ENCODE measurements at regions not wholly inside any gene's neighbourhood (a gene's known extent, or its start where the extent isn't known, plus 50 kb on each side); places are given as distances from the start of the nearest gene placed in this dataset.

DNA sequence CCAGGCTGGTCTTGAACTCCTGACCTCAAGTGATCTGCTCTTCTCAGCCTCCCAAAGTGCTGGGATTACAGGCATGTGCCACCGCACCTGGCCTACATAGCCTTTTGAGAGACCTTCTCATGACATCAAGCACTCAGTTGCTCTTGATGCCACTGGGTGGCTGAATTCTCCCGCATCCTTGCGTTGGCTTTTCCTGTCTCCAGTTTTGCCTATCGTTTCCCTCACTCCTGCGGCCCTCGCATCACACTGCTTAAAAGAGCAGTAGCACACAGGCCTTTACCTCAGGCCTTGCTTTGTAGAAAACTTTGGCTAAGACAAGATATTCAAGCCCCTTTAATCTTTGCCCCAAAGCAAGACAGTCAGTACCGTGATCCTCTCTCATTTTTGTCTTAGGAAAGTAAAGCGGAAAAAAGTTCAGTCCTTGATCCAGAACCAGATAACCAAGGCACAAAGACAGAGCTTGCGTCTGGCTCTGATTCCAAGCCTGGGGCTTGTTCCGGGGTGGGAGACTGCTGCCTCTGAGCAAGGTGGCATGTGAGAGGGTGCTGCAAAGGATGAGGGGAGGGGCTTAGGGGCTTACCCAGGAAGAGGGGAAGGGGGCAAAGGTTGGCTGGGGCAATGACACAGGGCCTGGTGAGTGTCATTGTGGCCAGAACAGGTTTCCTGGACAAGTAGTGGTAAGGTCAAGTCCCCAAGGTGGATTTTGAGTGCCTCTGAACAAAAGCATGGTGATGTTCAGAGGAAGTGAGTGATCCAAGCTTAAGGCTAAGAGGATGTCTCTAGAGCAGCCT, 175.0 kb upstream of the TLE3 start:
- DNase-seq, result no peak

DNA sequence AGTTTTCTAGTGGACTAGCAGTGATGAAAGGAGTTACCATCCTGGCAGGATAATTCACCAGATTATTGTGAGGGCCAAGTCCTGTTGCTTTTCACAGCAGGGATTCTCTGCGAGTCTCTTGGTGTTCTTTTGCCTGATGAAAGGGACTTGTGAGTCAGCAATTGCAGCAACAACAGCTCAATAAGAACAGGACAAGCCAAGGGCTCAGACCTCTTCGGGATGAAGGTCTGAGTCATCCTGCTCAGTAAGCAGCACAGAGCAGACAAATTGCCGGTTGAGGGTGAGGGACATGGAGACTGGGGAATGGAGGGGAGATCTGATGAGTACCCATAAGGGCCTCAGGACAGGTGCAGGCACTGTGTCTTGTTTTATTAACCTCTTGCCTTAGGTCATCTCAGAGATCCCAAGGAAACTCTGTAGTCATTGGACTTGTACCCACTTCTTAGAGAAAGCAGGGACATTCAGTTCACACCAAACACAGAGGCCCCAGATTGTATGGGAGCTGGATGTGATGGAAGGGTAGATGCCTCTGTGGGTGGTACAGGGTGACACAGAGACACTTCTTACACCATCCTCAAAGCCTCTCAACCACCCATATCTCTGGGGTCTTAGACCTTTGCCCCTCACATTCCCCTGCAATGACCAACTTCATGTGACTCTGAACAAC, 173.8 kb upstream of the TLE3 start:
- DNase-seq, result no peak

DNA sequence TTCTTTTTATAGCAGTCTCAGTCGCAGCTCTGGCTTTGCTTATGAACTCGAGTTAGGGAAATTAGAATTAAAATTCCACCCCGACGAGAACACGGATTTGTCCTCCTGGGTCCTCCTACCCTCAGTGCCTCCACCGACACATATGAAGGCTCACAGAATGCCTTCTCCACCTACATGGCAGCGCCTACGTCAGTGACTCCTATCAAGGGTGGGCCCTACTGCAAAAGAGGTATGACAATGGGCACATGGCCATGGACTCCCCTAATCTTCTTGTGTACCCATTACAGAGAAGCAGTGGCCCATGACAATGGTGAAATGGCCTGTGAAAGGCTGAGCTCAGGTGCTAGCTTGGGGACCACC, 173.0 kb upstream of the TLE3 start:
- no peak for DNase-seq

DNA sequence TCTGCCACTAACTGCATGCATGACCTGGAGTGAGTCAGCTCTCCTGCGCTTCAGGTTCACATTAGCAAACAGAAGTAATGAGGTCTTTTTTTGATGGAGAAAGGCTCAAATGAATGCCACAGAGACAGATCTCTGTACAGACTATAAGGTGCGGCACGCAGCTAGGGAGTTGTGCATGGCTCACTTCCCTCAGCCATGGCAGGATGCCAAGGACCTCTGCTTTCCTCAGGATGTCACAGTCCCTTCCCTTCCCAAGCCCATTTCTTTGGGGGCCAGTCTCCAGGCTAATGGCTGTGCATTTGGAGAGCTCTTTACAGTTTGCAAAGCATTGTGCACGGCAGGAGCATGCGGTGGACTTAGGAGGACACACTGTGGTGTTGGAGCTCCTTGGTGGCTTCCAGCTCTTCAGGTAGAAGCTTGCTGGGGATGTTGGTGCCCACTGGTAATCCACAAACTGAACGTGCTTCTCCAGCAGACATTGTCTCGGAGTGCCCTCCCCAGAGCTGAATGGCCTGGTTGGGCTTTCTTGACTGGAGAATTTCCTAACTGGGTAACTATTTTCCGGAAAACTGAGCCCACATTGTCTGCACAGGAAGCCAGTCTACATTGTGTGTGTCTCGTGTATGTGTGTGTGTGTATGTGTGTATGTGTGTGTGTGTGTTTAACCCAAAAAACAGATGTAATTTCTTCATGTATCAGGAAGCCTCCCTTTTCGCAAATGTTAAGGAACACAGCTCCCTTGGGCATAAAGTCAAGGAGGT, 172.5 kb upstream of the TLE3 start:
- DNase-seq, result no peak

DNA sequence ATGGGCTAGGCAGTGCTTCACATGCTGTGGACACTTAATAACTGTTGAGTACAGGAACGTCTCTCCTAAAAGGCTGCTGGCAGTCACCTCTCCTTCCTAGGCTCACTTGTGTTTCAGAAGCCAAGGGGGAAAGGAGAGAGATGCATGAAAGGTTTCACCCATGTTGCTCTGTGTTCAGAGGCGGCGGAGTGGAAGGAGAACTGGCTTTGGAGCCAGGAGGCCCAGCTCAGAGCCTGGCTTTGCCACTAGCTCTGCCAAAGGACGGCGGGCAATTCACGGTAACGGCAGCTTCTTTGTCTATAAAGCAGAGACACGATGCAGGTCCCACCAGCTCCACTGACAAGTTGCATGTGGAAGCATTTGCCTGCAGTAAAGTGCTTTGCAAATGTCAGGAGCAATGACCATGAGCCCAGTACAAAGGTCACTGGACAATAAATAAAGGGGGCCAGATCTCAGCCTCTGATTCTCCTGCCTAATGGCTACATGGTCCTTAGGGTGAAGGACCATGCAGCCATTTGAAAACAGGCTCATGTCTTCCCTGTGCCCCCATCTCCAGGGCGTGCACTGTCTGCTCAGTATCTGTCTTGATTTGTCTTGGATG, 171.7 kb upstream of the TLE3 start:
- no peak for DNase-seq

DNA sequence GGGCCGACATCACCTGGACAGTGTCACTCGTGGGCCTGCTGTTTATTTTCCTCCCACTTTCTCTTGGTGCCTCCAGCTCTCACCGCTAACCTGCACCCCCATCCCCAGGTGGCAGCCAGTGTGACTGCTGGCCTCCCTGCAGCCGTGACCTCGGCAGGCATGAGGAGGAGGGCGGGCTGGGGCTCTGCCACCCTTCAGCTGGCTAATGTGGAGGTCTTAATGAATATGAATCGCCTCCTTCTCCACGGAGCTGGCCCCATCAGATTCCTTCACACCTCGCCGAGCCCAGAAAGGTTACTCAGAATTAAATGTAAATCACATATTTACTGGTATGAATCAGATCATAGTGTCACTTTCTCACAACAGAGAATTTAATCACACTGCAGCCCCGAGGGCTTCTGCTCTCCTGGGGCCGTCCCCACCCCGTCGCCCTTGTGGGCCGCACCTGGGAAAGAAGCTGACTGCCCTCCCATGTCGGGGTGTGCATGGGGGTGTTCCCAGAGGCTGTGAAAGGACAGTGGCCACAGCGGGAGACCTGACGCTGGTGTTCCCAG, 171.1 kb upstream of the TLE3 start:
- no peak for DNase-seq

DNA sequence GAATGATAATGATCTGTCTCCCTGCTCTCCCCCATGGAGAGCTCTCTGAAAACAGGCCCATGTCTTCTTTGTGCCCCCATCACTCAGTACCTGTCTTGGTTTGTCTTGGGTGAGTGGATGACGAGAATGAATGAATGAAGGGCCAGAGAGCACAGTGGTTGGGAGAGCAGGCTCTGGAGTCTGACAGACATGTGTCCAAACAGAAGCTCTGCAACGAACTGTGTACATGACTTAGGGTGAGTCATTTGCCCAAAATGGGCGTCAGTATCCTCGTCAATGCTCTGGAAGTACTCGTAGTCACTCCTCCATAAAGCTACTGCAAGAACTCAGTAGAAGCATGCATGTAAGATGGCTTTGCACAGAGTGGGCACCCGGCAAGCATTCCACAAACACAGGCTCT, 170.2 kb upstream of the TLE3 start:
- DNase-seq, result no peak

DNA sequence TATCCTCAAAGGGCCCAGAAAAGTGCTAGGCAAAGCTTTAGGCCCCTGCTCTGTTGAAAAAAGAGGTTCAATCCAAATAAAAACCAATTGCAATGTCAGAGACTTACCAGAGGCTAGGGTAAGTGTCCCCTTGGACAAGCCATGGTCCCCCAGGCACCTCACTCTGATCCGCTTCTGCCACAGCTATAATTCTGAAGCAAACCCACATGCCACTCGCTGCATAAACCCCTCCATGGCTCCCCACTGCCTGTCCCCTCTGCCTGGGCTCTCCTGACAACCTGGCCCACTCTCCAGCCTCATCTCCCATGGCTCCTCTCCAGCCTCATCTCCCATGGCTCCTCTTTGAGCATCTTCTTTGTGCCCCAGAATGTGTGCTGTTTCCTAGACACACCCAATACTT, 169.6 kb upstream of the TLE3 start:
- DNase-seq, result no peak

DNA sequence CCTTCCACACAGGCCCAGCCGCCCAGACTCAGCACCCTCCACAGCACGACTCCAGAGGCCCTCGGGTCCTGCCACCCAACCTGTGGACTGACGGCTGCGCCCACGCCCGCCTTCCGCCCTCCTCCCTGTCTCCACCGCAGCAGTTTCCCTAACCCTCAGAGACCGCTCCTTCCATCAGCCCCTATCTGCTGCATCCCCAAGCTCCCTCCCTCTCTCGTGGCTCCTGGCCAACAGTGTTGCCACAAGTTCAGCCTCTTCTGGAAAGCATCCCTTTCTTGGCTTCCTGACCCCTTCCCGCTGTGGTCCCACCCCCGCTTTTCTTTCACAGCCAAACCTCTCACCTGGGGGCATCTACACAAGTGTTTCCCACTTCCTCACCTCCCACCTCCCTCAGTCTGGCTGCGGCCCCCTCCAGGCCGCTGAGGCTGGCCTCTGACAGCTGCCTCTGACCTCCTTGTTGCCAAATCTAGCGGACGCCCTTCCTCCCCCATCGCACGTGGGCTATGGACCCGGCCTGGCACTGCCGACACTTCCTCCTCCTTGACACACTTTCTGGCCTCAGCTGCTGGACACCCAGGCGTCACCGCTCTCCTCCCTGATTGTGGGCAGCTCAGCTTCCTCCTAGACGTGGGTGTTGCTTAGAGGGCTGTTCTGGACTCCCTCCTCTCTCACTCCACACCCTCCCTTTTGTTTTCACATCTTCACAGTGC, 168.8 kb upstream of the TLE3 start:
- no peak for DNase-seq

DNA sequence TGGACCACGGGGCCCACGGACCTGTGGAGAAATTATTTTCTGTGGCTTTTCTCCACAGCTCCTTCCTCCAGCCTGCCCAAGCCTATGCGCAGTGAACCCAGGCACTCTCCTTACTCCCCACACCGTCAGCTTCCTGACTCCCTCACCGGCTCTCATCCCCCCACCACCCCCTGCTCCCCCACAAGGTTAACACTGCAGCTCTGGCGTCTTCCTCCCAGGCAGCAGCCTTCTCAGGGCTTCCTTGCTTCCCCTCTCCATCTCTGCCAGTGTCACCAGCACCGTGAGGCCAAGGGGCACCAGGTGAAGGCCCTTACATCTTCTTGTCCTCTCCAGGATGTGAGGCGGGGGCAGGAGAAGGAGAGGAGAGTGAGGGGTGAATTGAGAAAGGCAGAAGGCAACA, 168.3 kb upstream of the TLE3 start:
- no peak for DNase-seq

DNA sequence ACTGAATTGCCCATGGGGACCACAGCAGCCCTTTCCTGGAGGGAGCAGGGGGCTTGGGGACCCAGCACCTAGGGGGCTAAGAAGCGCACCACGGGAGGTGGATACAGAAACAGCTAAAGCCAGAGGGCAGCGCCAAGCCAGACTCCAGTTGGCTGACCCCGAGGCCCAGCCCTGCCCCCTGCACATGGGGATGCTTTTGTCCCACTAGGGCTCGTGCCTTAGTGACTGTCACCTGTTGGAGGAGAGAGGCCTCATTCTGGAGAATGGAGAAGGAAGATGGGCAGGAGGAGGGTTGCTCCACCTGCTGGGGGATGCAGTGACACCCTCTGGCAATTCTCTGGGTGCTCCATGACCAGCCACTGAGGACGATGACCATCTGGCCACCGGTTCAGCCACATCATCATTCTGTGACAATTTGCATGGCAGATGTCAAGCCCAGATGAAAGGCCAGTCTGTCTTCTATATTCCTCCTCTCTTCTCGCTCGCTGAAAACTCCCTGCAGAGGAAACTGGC, 167.8 kb upstream of the TLE3 start:
- DNase-seq, result no peak

DNA sequence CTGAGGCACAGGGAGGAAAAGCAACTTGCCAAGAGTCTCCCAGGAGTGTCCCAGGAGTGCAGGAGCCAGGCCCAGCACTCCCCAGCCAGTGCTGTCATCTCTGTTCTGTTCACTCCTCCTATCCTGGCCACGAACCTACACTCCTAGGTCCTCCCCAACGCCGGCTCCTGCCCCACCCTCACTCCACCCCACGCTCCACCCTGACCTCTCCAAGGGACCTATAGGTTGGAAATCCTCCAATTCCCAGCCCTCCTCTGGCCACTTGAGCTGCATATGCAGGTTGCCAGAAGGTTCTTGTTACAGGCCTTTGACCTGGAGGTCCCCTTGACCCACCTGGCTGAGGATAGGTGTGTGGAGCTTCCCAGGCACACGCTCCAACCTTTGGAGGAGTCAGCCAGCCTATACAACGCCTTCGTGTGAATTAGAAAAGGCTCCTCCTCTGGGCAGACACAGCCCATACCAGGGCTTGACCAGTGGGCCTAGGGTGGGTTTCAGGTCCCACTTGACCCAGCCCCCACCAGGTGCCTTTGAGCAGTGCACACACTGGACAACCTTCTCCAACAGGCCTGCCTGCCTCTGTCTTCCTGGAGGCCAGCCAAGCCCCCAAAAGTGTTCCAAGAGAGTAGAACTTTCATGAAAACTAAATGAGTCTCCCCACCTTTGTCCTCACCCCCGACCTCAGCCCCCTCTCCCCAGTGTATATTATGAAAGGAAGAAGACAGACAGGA, 167.2 kb upstream of the TLE3 start:
- no peak for DNase-seq

DNA sequence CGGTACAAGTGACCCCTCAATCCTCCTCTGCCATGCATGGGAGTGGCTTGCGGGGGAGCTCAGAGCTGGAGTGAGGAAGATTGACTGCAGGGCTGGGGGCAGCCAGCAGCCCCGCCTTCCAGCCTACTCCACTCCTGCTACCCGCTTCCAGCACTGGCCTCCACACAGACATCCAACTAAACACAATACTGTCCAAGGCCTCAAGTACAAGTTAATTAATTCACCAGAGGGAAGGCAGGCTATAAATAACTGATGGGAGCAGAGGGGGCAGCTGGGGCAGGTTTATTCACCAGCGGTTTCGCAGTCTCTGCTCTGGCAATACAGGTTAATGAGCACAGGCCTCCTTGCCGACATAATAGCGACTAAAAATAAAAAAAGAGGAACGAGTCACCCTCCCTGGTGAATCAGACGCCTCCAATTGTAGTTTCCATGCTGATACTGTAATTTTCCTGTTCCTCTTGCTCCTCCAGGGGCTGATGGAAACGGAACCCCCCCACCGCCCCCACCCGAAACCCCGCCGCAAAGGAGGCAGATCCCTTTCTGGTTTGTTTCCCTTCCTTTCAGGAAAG, 166.4 kb upstream of the TLE3 start:
- DNase-seq, result no peak

DNA sequence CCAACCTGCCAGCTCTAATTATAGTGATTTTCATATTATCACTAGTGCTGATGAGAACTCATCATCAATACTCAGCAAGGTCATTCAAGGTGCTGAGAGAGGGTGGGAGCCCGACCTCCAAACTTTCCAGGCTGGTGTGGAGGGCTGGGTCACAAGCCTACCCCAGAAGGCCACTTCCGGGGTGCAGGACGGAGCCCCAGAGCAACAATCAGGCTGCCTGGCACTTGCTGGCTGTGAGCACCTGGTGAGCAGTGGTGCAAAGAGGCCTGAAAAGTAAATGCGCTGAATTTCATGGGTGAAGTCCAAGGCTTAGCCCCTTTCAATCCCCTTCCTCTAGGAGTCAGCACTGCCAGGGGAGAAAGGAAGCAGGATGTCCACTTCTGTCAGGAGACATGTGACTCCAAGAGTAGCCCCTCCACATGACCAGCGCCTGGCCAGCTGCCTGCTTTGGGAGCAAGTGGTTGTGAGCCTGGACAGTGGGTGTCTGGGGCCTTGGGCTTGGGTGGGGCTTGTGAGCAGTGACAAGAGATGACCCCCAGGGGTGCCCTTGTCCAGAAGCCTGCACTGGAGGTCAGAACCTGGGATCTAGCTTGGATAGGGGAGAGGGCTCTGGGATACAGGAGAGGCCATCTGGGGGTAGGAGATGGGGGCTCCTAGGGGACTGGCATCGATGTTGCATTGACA, 165.0 kb upstream of the TLE3 start:
- no peak for DNase-seq

DNA sequence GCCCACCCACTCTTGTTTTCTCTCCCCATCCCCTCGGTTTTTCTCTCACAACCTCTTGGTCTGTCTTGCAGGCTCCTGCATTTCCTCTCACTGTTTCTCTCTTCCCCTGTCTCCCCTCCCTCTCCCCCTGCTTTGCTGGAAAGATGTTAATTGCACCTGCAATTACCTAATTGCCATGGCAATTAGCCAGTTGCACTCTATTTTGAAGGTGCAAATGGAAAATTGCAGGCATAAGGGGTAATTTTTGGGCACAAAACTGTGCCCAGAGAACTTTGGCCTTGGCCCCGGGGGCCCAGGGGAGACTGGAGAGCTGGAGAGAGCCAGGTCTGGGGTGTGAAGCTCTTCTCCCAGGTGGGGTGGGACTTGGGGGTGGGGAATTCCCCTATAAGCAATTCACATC, 164.5 kb upstream of the TLE3 start:
- DNase-seq, result no peak

DNA sequence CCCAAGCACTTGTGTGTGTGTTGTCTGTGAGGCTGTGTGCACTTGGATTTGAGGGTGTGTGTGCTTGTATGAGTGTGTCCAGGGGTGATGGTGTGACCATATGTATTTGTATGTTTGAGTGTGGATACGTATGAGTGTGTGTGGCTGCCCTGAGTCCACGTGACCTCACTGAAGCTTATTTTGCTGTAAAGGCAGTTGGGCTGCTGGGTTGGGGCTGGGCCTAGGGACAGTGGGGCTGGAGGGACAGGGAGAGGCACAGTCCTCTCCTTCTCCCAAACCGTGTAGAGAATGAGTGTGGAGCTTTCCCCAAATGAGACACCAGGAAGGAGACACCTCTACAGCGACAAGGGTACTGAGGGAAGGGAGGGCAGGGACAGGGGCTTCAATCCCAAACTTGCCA, 163.4 kb upstream of the TLE3 start:
- DNase-seq, result no peak

DNA sequence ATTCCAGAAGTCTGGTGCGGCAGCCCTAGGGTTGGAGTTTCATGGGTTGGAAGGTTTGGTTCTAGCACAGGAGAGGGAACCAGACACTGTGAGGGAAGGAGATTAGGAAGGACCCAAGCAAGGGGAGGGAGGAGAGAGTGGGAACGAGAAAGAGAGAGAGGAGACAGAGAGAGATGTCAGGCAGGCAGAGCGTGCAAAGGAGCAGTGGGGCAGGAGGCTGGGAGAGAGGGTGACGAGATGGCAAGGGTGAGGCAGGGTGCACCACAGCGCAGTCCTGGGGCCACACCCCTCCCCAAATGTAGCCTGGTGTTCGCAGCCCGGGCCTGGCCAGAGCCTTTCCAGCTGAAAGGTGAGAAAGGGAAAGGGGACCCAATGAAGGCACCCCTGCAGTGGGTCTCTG, 162.9 kb upstream of the TLE3 start:
- DNase-seq, result no peak

DNA sequence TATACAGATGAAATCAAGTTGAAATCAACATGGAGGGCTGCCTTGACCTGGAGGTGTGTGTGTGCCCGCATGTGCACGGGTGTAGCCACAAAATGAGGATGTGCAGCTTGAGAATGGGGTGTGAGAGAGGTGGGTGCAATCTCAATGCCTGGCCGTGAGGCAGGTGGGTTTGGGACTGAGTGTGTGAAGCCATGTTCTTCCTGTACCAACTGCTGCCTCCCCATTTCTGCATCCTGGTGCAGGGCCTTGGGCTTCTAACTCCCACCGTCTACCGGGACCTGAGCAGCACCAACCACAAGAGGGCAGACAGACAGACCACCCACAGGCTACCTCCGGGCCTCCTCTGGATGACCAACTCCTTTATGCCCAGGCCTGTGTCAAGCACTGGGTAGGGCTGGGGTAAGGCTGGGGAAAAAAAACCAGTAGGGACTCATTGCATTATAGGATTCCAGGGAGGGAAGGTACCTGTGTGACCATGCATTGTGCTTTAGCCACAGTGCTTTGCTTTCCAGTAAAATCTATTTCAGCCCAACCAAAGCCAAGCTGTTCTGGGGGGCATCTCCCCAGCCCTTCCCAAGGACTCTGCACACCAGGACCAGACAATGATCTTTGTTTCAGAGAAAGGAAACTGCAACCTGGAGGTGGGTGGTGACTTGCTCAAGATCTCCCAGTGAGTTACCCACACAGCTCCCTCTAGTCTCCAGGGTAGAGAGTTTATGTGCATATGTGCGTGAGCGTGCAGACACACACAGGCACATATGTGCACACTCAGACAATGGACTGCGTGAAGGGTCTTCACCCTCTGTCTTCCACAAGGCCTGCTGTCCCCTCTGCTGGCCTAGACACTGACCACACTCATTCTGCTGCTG, 162.2 kb upstream of the TLE3 start:
- DNase-seq, result no peak

DNA sequence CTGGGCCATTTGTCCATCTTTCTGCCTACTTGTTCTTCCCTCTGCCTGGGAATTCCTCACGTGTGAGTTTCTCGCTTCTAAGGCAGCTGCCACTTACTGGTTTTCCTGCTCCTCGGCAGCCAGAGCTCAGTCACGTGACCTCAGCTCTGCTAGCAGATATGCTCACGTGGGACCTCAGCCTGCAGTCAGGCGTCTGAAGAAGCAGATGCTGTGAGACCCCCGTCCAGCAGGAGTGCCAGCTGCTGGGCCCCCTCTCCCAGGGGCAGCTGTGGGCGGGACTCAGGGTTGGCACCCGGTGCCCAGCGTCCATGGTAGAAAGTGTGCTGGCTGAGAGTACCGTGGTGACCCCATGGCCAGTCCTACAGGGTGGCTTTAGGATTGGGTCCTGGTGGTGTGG, 161.3 kb upstream of the TLE3 start:
- DNase-seq, result no peak

Measured in NCI-H2029 (cell line).